GM23338 (cell line): ENCODE measurements at regions not wholly inside any gene's neighbourhood (a gene's known extent, or its start where the extent isn't known, plus 50 kb on each side); places are given as distances from the start of the nearest gene placed in this dataset.
"Not testable (repeated sequence)": the region's sequence is repeated elsewhere in the genome, so short reads cannot be mapped to it uniquely, and the experiment has no call there.

Source experiments
- EZH2 ChIP-seq: fragments of 200-600 bp; sonication (generic); IDR thresholded peaks from one replicate; pipeline ENCODE4 v1.8.0; 2017; ENCODE audit warnings: antibody characterized with exemption, mild to moderate bottlenecking, low read depth; ENCODE audit not compliant: unreplicated experiment
- TF ChIP-seq, protein P1 (sequence below), 2 experiments: fragments of 200-600 bp in 1 of 2; sonication (generic) in 1 of 2; conservative IDR thresholded peaks; 2 replicates each; pipeline versions ENCODE4 v1.5.1 to v1.6.1; 2016 to 2017; ENCODE audit warnings: antibody characterized with exemption in 2 of 2, low read depth in 2 of 2, mild to moderate bottlenecking in 2 of 2, moderate library complexity in 1 of 2
- TF ChIP-seq, protein P2 (sequence below): IDR thresholded peaks from one replicate; pipeline ENCODE4 v1.6.1; 2018; ENCODE audit warnings: antibody characterized with exemption; ENCODE audit not compliant: unreplicated experiment

- TF ChIP-seq, protein P1, sequence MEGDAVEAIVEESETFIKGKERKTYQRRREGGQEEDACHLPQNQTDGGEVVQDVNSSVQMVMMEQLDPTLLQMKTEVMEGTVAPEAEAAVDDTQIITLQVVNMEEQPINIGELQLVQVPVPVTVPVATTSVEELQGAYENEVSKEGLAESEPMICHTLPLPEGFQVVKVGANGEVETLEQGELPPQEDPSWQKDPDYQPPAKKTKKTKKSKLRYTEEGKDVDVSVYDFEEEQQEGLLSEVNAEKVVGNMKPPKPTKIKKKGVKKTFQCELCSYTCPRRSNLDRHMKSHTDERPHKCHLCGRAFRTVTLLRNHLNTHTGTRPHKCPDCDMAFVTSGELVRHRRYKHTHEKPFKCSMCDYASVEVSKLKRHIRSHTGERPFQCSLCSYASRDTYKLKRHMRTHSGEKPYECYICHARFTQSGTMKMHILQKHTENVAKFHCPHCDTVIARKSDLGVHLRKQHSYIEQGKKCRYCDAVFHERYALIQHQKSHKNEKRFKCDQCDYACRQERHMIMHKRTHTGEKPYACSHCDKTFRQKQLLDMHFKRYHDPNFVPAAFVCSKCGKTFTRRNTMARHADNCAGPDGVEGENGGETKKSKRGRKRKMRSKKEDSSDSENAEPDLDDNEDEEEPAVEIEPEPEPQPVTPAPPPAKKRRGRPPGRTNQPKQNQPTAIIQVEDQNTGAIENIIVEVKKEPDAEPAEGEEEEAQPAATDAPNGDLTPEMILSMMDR (conservative IDR thresholded peaks at IDR 0.05; ENCODE audit: low read depth in 2 of 2) = not testable (repeated sequence)
- TF ChIP-seq, protein P2, sequence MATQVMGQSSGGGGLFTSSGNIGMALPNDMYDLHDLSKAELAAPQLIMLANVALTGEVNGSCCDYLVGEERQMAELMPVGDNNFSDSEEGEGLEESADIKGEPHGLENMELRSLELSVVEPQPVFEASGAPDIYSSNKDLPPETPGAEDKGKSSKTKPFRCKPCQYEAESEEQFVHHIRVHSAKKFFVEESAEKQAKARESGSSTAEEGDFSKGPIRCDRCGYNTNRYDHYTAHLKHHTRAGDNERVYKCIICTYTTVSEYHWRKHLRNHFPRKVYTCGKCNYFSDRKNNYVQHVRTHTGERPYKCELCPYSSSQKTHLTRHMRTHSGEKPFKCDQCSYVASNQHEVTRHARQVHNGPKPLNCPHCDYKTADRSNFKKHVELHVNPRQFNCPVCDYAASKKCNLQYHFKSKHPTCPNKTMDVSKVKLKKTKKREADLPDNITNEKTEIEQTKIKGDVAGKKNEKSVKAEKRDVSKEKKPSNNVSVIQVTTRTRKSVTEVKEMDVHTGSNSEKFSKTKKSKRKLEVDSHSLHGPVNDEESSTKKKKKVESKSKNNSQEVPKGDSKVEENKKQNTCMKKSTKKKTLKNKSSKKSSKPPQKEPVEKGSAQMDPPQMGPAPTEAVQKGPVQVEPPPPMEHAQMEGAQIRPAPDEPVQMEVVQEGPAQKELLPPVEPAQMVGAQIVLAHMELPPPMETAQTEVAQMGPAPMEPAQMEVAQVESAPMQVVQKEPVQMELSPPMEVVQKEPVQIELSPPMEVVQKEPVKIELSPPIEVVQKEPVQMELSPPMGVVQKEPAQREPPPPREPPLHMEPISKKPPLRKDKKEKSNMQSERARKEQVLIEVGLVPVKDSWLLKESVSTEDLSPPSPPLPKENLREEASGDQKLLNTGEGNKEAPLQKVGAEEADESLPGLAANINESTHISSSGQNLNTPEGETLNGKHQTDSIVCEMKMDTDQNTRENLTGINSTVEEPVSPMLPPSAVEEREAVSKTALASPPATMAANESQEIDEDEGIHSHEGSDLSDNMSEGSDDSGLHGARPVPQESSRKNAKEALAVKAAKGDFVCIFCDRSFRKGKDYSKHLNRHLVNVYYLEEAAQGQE = not testable (repeated sequence)
- TF ChIP-seq EZH2 = not testable (repeated sequence)
Measured at GRCh38 chr3:166967714-166968113, 412.4 kb downstream of the ZBBX start.
